AG04450 (cell line): ENCODE measurements at regions not wholly inside any gene's neighbourhood (a gene's known extent, or its start where the extent isn't known, plus 50 kb on each side); places are given as distances from the start of the nearest gene placed in this dataset.

ENCODE experiments used
- CTCF ChIA-PET: fragments of 300-600, 350-600 bp; formaldehyde crosslinking; extraction: SDS; loops from one replicate; lab custom pipeline; 2022; ENCODE audit warnings: antibody characterized with exemption, inconsistent platforms; lab: Charles Lee
- POLR2A ChIA-PET: fragments of 350-600 bp; formaldehyde crosslinking; extraction: SDS; loops from one replicate; lab custom pipeline; 2021; ENCODE audit warnings: antibody characterized with exemption, inconsistent platforms; lab: Yijun Ruan, JAX
- DNase-seq: peaks from one replicate; pipeline ENCODE4 v3.0.0-alpha.2; 2011; ENCODE audit warnings: low read depth, low spot score
- H3K27ac ChIP-seq: one replicate; pipeline ENCODE4 v1.5.1; 2012; ENCODE audit warnings: low read depth, low read length, control low read depth
- H3K27me3 ChIP-seq: one replicate; pipeline ENCODE4 v1.6.0; 2012; ENCODE audit warnings: low read length; ENCODE audit not compliant: control insufficient read depth, insufficient read depth
- H3K4me3 ChIP-seq: 2 replicates; pipeline ENCODE4 v1.5.1; 2011; ENCODE audit warnings: mild to moderate bottlenecking, low read depth, low read length, control low read depth
- H3K9me3 ChIP-seq: 2 replicates; pipeline ENCODE4 v1.5.1; 2012; ENCODE audit warnings: low read length; ENCODE audit not compliant: control insufficient read depth, insufficient read depth
- CTCF ChIP-seq: IDR thresholded peaks from 2 replicates; pipeline ENCODE4 v1.5.1; 2011; ENCODE audit warnings: low read depth, low read length, control low read depth, inconsistent platforms

DNA sequence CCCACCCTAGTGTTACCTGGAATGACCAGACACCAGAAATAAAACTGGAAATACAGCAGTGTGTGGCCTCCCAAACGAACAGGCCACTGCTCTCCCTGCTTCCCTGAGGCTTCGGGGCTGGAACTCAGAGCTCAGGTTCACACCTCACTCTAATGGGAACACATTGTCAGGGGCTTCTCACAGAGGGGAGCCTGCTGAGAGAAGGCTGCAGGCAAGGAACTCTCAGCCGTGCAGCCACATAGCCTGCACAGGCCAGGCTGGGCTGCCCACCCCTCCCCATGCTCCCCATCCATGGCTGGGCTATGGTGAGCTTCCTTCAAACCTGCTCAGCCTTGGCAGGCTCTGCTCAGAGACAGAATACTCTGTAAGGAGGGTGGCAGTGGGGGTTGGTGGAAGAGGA is 302.5 kb downstream of the EMP1 start:
- POLR2A ChIA-PET: no interaction called here

DNA sequence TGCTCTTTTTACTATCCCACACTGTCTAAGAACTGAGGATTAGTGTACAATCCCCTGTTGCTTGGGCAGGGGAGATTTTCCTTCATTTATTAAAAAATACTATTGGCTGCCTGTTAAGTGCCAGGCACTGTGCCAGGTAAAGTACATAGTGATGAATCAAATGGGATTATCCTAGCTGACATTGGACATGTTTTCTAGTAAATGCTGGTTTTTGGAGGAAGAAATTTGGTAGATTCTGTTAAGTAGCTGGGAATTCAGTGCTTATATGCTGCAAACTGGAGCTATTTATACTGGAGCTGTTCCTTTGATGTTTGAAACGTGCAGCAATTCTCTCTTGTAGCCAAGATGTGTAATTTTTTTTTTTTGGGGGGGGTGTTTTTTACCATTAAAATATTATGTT is 299.6 kb downstream of the EMP1 start:
- no peak for TF ChIP-seq CTCF
- Histone ChIP-seq H3K27me3 (no peaks in the 10 kb centered on the region), H3K9me3 (no peaks in the 10 kb centered on the region), H3K4me3 (no peak overlapping the region), H3K27ac (no peak overlapping the region)
- CTCF ChIA-PET: no interaction called here
- POLR2A ChIA-PET: no interaction called here
- DNase-seq: no peak

More for the DNA sequence above, 302.5 kb downstream of the EMP1 start:
- no peaks in the 10 kb centered on the region for H3K9me3 ChIP-seq
- CTCF ChIA-PET: interaction anchor here (1.4 kb wide), 1 partner anchor 221 kb away, joined by 4 read pairs; no protein-coding TSS in a partner anchor
- no peak overlapping the region for H3K4me3 ChIP-seq
- TF ChIP-seq CTCF: no peak
- no peak for DNase-seq
- no peak overlapping the region for H3K27ac ChIP-seq
- H3K27me3 ChIP-seq: no peaks in the 10 kb centered on the region

GRCh38 chr12:13489246-13489645 is 292.7 kb downstream of the EMP1 start:
- Histone ChIP-seq H3K4me3 (no peak overlapping the region), H3K9me3 (no peaks in the 10 kb centered on the region), H3K27me3 (no peaks in the 10 kb centered on the region), H3K27ac (no peak overlapping the region)
- CTCF ChIA-PET: interaction anchor here (0.7 kb wide), 1 partner anchor 678 kb away, joined by 3 read pairs; no protein-coding TSS in a partner anchor
- POLR2A ChIA-PET: no interaction called here
- DNase-seq: no peak
- no peak for TF ChIP-seq CTCF

GRCh38 chr12:13487326-13487725 is 290.8 kb downstream of the EMP1 start:
- CTCF ChIA-PET: interaction anchor here (1.0 kb wide), 1 partner anchor 48 kb away, joined by 3 read pairs; no protein-coding TSS in a partner anchor
- Histone ChIP-seq H3K27ac (no peak overlapping the region), H3K27me3 (no peaks in the 10 kb centered on the region), H3K4me3 (no peak overlapping the region), H3K9me3 (no peaks in the 10 kb centered on the region)
- no peak for DNase-seq
- TF ChIP-seq CTCF: no peak
- POLR2A ChIA-PET: no interaction called here

DNA sequence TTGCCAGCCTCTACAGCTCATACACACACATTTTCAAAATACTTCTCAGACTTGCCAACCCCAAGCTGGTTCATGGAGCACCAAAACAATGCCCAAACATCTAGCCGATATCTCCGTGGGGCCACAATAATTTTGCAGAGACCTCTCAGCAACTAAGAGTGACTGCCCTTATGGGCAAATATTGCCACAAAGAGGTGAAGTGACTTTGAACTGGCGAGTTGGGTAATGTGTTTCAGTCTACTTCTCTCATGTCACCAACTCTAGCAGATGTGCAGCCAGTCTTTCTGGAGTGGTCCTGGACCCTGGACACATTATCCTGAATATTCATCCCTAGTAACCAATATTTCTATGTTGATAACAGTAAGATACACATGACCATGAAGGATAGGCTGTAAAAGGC is 290.3 kb downstream of the EMP1 start:
- TF ChIP-seq CTCF: no peak
- ChIA-PET POLR2A (no interaction called here), CTCF (interaction anchor here (1.0 kb wide), 1 partner anchor 49 kb away, joined by 3 read pairs; no protein-coding TSS in a partner anchor)
- no peak overlapping the region for H3K4me3 ChIP-seq
- H3K27me3 ChIP-seq: no peaks in the 10 kb centered on the region
- DNase-seq: no peak
- H3K9me3 ChIP-seq: no peaks in the 10 kb centered on the region
- H3K27ac ChIP-seq: no peak overlapping the region
